ENCODE measurements at regions not wholly inside any gene's neighbourhood (a gene's known extent, or its start where the extent isn't known, plus 50 kb on each side); places are given as distances from the start of the nearest gene placed in this dataset.

- TF ChIP-seq CTCF (IDR thresholded peaks at IDR 0.05), result no peak
- TF ChIP-seq POLR2A (IDR thresholded peaks at IDR 0.05), result no peak
Observed at GRCh38 chr2:19102696-19103423, 255.6 kb downstream of the OSR1 start.
